OCI-LY3 (cell line): ENCODE measurements at regions not wholly inside any gene's neighbourhood (a gene's known extent, or its start where the extent isn't known, plus 50 kb on each side); places are given as distances from the start of the nearest gene placed in this dataset.

Source experiments
- H2AFZ ChIP-seq: fragments of 200-600, 300-600 bp; shearing (Covaris generic); 2 replicates; pipeline ENCODE4 v1.6.0; 2014; ENCODE audit warnings: antibody characterized with exemption, low read depth, low read length
- H3K27ac ChIP-seq: fragments of 200-600, 300-600 bp; sonication (generic); 2 replicates; pipeline ENCODE4 v1.5.1; 2014; ENCODE audit warnings: mild to moderate bottlenecking, low read length, moderate library complexity, mixed read lengths
- H3K27me3 ChIP-seq: fragments of 200-600, 300-600 bp; sonication (generic); 2 replicates; pipeline ENCODE4 v1.6.1; 2014; ENCODE audit warnings: low read depth, low read length, mixed read lengths
- H3K36me3 ChIP-seq: fragments of 200-600, 300-600 bp; sonication (generic); replicated peaks from 2 replicates; pipeline ENCODE3; 2014; ENCODE audit warnings: low read depth, low read length, mixed read lengths
- H3K4me1 ChIP-seq: fragments of 300-600, 200-600 bp; sonication (generic); 2 replicates; pipeline ENCODE4 v1.6.1; 2014; ENCODE audit warnings: low read length, mixed read lengths
- H3K4me2 ChIP-seq: fragments of 200-600, 300-600 bp; sonication (generic); 2 replicates; pipeline ENCODE4 v1.6.1; 2014; ENCODE audit warnings: low read length, mixed read lengths
- H3K4me3 ChIP-seq: fragments of 300-600, 200-600 bp; sonication (generic); 2 replicates; pipeline ENCODE4 v1.5.1; 2014; ENCODE audit warnings: antibody characterized with exemption, mild to moderate bottlenecking, low read length, moderate library complexity
- H3K79me2 ChIP-seq: fragments of 300-600, 200-600 bp; shearing (Covaris generic); 2 replicates; pipeline ENCODE4 v1.6.1; 2014; ENCODE audit warnings: mild to moderate bottlenecking, low read length, mixed read lengths
- H3K9ac ChIP-seq: fragments of 300-600, 200-600 bp; shearing (Covaris generic); 2 replicates; pipeline ENCODE4 v1.6.0; 2014; ENCODE audit warnings: mild to moderate bottlenecking, low read length, moderate library complexity
- H3K9me3 ChIP-seq: fragments of 200-600, 300-600 bp; shearing (Covaris generic); 2 replicates; pipeline ENCODE4 v1.6.1; 2014; ENCODE audit warnings: low read length, mixed read lengths; ENCODE audit not compliant: insufficient read depth
- H4K20me1 ChIP-seq: fragments of 200-600, 300-600 bp; sonication (generic); 2 replicates; pipeline ENCODE4 v1.6.1; 2016; ENCODE audit warnings: low read length, mixed read lengths; ENCODE audit not compliant: insufficient read depth
- CTCF ChIP-seq: fragments of 200-600, 300-600 bp; sonication (generic); IDR thresholded peaks from 2 replicates; pipeline ENCODE4 v1.5.1; 2014; ENCODE audit warnings: antibody characterized with exemption, low read length, low read depth
- EZH2phosphoT487 ChIP-seq: fragments of 200-600 bp; shearing (Covaris generic); IDR thresholded peaks from 2 replicates; pipeline ENCODE4 v1.6.1; 2018; ENCODE audit warnings: antibody characterized with exemption, mixed run types, low read depth

GRCh38 chr17:79350533-79350932, 260.3 kb downstream of the RBFOX3 start:
- TF ChIP-seq EZH2phosphoT487, result no peak
- no peak for TF ChIP-seq CTCF
- no peak overlapping the region for H3K9ac ChIP-seq
- peaks cover 34% of the 10 kb centered on the region for H3K27me3 ChIP-seq
- H4K20me1 ChIP-seq, result no peaks in the 10 kb centered on the region
- H3K4me2 ChIP-seq, result no peak overlapping the region
- H2AFZ ChIP-seq, result no peak overlapping the region
- no peak overlapping the region for H3K27ac ChIP-seq
- H3K4me1 ChIP-seq, result no peaks in the 10 kb centered on the region
- H3K79me2 ChIP-seq, result no peaks in the 10 kb centered on the region
- H3K4me3 ChIP-seq, result no peak overlapping the region
- H3K36me3 ChIP-seq, result no peaks in the 10 kb centered on the region
- peaks cover 2% of the 10 kb centered on the region; the same call in 1 of the 2 replicates for H3K9me3 ChIP-seq

GRCh38 chr17:79349506-79350400, 261.1 kb downstream of the RBFOX3 start:
- H2AFZ ChIP-seq, result no peak overlapping the region
- H3K4me2 ChIP-seq, result no peak overlapping the region
- no peak overlapping the region for H3K9ac ChIP-seq
- peaks cover 9% of the 10 kb centered on the region; the same call in 1 of the 2 replicates for H3K9me3 ChIP-seq
- peaks cover 36% of the 10 kb centered on the region for H3K27me3 ChIP-seq
- H4K20me1 ChIP-seq, result no peaks in the 10 kb centered on the region
- H3K4me3 ChIP-seq, result no peak overlapping the region
- no peak for TF ChIP-seq EZH2phosphoT487
- no peak for TF ChIP-seq CTCF
- H3K4me1 ChIP-seq, result no peaks in the 10 kb centered on the region
- no peaks in the 10 kb centered on the region for H3K79me2 ChIP-seq
- H3K36me3 ChIP-seq, result peaks cover 6% of the 10 kb centered on the region
- H3K27ac ChIP-seq, result no peak overlapping the region

GRCh38 chr17:79342376-79342775, 267.8 kb downstream of the ENGASE start:
- peaks cover 6% of the 10 kb centered on the region for H3K36me3 ChIP-seq
- H3K79me2 ChIP-seq, result no peaks in the 10 kb centered on the region
- H3K4me3 ChIP-seq, result no peak overlapping the region
- H3K4me1 ChIP-seq, result peaks cover 50% of the 10 kb centered on the region
- H3K27ac ChIP-seq, result peak overlapping the region; percentile 100; the same call in 1 of the 2 replicates
- no peak overlapping the region for H2AFZ ChIP-seq
- H3K9ac ChIP-seq, result no peak overlapping the region
- no peak overlapping the region; the same call in 1 of the 2 replicates for H3K4me2 ChIP-seq
- H3K9me3 ChIP-seq, result peaks cover 14% of the 10 kb centered on the region; the same call in 1 of the 2 replicates
- H3K27me3 ChIP-seq, result peaks cover 27% of the 10 kb centered on the region
- no peaks in the 10 kb centered on the region for H4K20me1 ChIP-seq
- TF ChIP-seq EZH2phosphoT487, result no peak
- no peak for TF ChIP-seq CTCF

GRCh38 chr17:79341816-79342215, 267.2 kb downstream of the ENGASE start:
- Histone ChIP-seq H3K36me3 (peaks cover 6% of the 10 kb centered on the region), H3K4me1 (peaks cover 50% of the 10 kb centered on the region), H3K27me3 (peaks cover 21% of the 10 kb centered on the region), H3K9ac (peak overlapping the region; percentile 58), H3K79me2 (no peaks in the 10 kb centered on the region), H3K27ac (peak overlapping the region; percentile 100), H3K4me3 (peak overlapping the region; percentile 57), H3K4me2 (peak overlapping the region; percentile 100), H4K20me1 (no peaks in the 10 kb centered on the region), H3K9me3 (peaks cover 14% of the 10 kb centered on the region; the same call in 1 of the 2 replicates), H2AFZ (no peak overlapping the region)
- TF ChIP-seq CTCF, result no peak
- TF ChIP-seq EZH2phosphoT487, result no peak
